ENCODE measurements at regions not wholly inside any gene's neighbourhood (a gene's known extent, or its start where the extent isn't known, plus 50 kb on each side); places are given as distances from the start of the nearest gene placed in this dataset.

DNA sequence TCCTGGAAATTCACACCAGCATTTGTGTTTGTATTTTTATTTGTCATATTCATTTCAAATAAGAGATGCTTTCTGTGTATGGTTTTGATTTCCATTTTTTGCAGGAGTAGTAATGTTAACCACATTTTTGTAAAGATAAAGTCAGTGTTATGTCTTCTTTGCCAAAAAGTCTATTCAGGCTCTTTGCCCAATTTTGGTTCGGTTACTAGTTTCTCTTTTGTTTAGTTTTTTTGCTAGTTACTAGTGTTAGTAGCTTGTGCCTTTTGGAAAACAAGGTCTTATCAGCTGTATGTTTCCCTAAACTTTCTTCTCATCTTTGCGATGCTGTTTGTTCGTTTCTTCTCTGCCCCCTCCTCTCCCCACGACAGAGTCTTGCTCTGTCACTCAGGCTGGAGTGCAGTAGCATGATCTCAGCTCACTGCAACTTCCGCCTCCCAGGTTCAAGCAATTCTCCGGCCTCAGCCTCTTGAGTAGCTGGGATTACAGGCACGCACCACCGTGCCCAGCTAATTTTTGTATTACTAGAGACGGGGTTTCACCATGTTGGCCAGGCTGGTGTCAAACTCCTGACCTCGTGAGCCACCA lies 112.3 kb upstream of the GRK3 start:
- TF ChIP-seq EZH2phosphoT487 (IDR thresholded peaks at IDR 0.05; ENCODE audit: borderline replicate concordance, low read length) = no peak
- no peak for TF ChIP-seq CTCF (conservative IDR thresholded peaks at IDR 0.05; ENCODE audit: low read depth, low read length)
- no peak for TF ChIP-seq EZH2 (IDR thresholded peaks at IDR 0.05; ENCODE audit: low read length, unreplicated experiment)

Data from PC-3 (cell line).